Sigmoid colon (tissue), 4 donors: ENCODE measurements at regions not wholly inside any gene's neighbourhood (a gene's known extent, or its start where the extent isn't known, plus 50 kb on each side); places are given as distances from the start of the nearest gene placed in this dataset.

ENCODE experiments used
- EP300 ChIP-seq, 4 donors: sonication (generic); formaldehyde crosslinking; IDR thresholded peaks; one replicate each; pipeline ENCODE4 v1.6.1; 2017; ENCODE audit warnings: antibody characterized with exemption in 4 of 4
- POLR2A ChIP-seq, 2 donors: fragments of 450-650 bp; IDR thresholded peaks; one replicate each; pipeline ENCODE4 v1.6.1; 2016; ENCODE audit warnings: antibody characterized with exemption in 2 of 2, mild to moderate bottlenecking in 2 of 2, moderate library complexity in 2 of 2
- POLR2AphosphoS5 ChIP-seq, 4 donors: sonication (generic); formaldehyde crosslinking; IDR thresholded peaks; one replicate each; pipeline ENCODE4 v1.6.1; 2017; ENCODE audit warnings: antibody characterized with exemption in 4 of 4
- TF ChIP-seq, protein P1 (sequence below), 4 experiments: fragments of 450-650 bp in 3 of 4; fragments of 200-600 bp in 1 of 4; IDR thresholded peaks; one replicate each; pipeline ENCODE4 v1.5.1; 2016 to 2019; ENCODE audit warnings: antibody characterized with exemption in 4 of 4, mild to moderate bottlenecking in 3 of 4, moderate library complexity in 2 of 4

- no peak for TF ChIP-seq POLR2AphosphoS5 (IDR thresholded peaks at IDR 0.05)
- TF ChIP-seq POLR2A (IDR thresholded peaks at IDR 0.05) = no peak
- TF ChIP-seq, protein P1, sequence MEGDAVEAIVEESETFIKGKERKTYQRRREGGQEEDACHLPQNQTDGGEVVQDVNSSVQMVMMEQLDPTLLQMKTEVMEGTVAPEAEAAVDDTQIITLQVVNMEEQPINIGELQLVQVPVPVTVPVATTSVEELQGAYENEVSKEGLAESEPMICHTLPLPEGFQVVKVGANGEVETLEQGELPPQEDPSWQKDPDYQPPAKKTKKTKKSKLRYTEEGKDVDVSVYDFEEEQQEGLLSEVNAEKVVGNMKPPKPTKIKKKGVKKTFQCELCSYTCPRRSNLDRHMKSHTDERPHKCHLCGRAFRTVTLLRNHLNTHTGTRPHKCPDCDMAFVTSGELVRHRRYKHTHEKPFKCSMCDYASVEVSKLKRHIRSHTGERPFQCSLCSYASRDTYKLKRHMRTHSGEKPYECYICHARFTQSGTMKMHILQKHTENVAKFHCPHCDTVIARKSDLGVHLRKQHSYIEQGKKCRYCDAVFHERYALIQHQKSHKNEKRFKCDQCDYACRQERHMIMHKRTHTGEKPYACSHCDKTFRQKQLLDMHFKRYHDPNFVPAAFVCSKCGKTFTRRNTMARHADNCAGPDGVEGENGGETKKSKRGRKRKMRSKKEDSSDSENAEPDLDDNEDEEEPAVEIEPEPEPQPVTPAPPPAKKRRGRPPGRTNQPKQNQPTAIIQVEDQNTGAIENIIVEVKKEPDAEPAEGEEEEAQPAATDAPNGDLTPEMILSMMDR (IDR thresholded peaks at IDR 0.05) = no peak
- TF ChIP-seq EP300 (IDR thresholded peaks at IDR 0.05) = no peak
These were observed 99.9 kb upstream of the IL6 start for GRCh38 chr7:22627136-22627535.
